Esophagus muscularis mucosa (tissue), 3 donors: ENCODE measurements at regions not wholly inside any gene's neighbourhood (a gene's known extent, or its start where the extent isn't known, plus 50 kb on each side); places are given as distances from the start of the nearest gene placed in this dataset.
"Not testable (repeated sequence)": the region's sequence is repeated elsewhere in the genome, so short reads cannot be mapped to it uniquely, and the experiment has no call there.

ENCODE experiments used
- CTCF ChIP-seq, 3 experiments: fragments of 200-600 bp in 2 of 3; fragments of 450-650 bp in 1 of 3; sonication (generic) in 2 of 3; IDR thresholded peaks; one replicate each; pipeline ENCODE4 v1.5.1; 2017 to 2019; ENCODE audit warnings: antibody characterized with exemption in 3 of 3, mild to moderate bottlenecking in 2 of 3, moderate library complexity in 1 of 3
- POLR2A ChIP-seq: fragments of 450-650 bp; IDR thresholded peaks from one replicate; pipeline ENCODE4 v1.6.1; 2017; ENCODE audit warnings: antibody characterized with exemption, moderate library complexity, mild to moderate bottlenecking, low read depth
- POLR2AphosphoS5 ChIP-seq, 2 donors: sonication (generic); formaldehyde crosslinking; IDR thresholded peaks; one replicate each; pipeline ENCODE4 v1.6.1; 2017; ENCODE audit warnings: antibody characterized with exemption in 2 of 2

GRCh38 chr5:34096033-34096432 lies 53.0 kb upstream of the C1QTNF3 start:
- not testable (repeated sequence) for TF ChIP-seq CTCF (IDR thresholded peaks at IDR 0.05); POLR2A; POLR2AphosphoS5 (IDR thresholded peaks at IDR 0.05)
